Transverse colon (tissue), 4 donors: ENCODE measurements at regions not wholly inside any gene's neighbourhood (a gene's known extent, or its start where the extent isn't known, plus 50 kb on each side); places are given as distances from the start of the nearest gene placed in this dataset.

ENCODE experiments used
- DNase-seq: peaks from one replicate; pipeline ENCODE4 v3.0.0-alpha.2; 2019
- H3K27ac ChIP-seq, 4 donors: fragments of 200-600 bp; sonication (generic); 2 replicates each; pipeline ENCODE4 v1.5.1; 2016 to 2018; ENCODE audit warnings: inconsistent platforms in 4 of 4
- H3K27me3 ChIP-seq: fragments of 200-600 bp; sonication (generic); 2 replicates; pipeline ENCODE4 v1.5.1; 2017; ENCODE audit warnings: inconsistent platforms
- H3K36me3 ChIP-seq, 4 donors: fragments of 200-600 bp; sonication (generic); 2 replicates each; pipeline ENCODE4 v1.5.1; 2017 to 2019; ENCODE audit warnings: inconsistent platforms in 4 of 4
- H3K4me1 ChIP-seq, 4 donors: fragments of 200-600 bp; sonication (generic); 2 replicates each; pipeline ENCODE4 v1.5.1; 2017 to 2020; ENCODE audit warnings: inconsistent platforms in 4 of 4
- H3K4me3 ChIP-seq, 4 donors: fragments of 200-600 bp; sonication (generic); 1 replicate in 1 of 4; 2 replicates in 3 of 4; pipeline versions ENCODE4 v1.5.1 to v1.6.1; 2017 to 2019; ENCODE audit warnings: inconsistent platforms in 4 of 4
- H3K9me3 ChIP-seq, 2 donors: fragments of 200-600 bp; sonication (generic); 2 replicates each; pipeline ENCODE4 v1.5.1; 2017 to 2019; ENCODE audit warnings: inconsistent platforms in 2 of 2
- EP300 ChIP-seq: sonication (generic); formaldehyde crosslinking; IDR thresholded peaks from one replicate; pipeline ENCODE4 v1.6.1; 2017; ENCODE audit warnings: antibody characterized with exemption, low read depth
- POLR2A ChIP-seq: fragments of 450-650 bp; IDR thresholded peaks from one replicate; pipeline ENCODE4 v1.6.1; 2016; ENCODE audit warnings: antibody characterized with exemption, mild to moderate bottlenecking, moderate library complexity
- POLR2AphosphoS5 ChIP-seq, 3 donors: sonication (generic); formaldehyde crosslinking; IDR thresholded peaks; one replicate each; pipeline ENCODE4 v1.6.1; 2016; ENCODE audit warnings: antibody characterized with exemption in 3 of 3
- WGBS, 2 donors: methylation state at CpG; one replicate each; pipeline ENCODE4 v1.1.5; 2018; ENCODE audit warnings: low coverage in 1 of 2; 5-methylcytosine and 5-hydroxymethylcytosine counted together
- in situ Hi-C, 4 donors: fragments of 200-750 bp; cut with MboI; loops; one replicate each; pipeline versions ENCODE4 v1.15.0 to v1.15.1; 2017; ENCODE audit warnings: low sequenced_read_pairs in 3 of 4, low pct_ligation_motif_present in 1 of 4, low pct_unique_long_range_greater_than_20kb in 1 of 4
- intact Hi-C: fragments of 100-400 bp; cut with DNase I; formaldehyde crosslinking; loops from one replicate; pipeline ENCODE4 v1.15.1; 2023; ENCODE audit warnings: low total_unique reads
- TF ChIP-seq, protein P1 (sequence below), 5 experiments: fragments of 200-600 bp in 3 of 5; fragments of 450-650 bp in 2 of 5; sonication (generic) in 3 of 5; IDR thresholded peaks; 1 replicate in 2 of 5; 2 replicates in 3 of 5; pipeline ENCODE4 v1.5.1; 2016 to 2017; ENCODE audit warnings: antibody characterized with exemption in 5 of 5, inconsistent platforms in 3 of 5, mild to moderate bottlenecking in 2 of 5, moderate library complexity in 1 of 5

DNA sequence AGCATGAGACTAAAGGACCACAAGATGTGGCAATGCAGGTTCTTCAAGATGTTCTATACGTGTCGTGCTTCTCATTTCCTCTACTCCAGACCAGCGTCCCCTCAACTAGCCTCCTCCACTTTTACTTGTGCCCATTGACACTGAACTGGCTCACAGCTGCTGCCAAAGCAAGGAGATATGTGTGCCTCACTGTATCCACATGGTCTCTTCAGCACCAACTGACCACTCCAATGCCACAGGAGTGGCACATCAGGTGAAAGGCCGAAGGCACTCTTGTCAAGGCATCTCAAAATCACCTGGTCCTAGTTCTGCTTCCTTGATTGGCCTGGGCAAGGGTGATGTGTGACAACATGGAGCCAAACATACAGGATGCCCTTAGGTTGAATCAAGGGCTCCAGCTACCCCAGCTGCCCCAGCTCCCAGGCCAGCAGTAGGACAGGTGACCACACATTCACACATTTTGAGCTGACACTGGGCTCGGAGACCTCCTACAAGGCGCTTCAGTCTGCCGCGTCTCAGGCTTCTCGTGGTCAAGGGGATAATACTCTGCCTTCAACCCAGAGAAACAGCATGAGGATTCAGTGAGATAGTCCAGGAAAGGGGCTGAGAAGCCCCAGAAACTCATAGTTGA is 205.2 kb upstream of the CDH4 start:
- Histone ChIP-seq H3K27me3 (no peaks in the 10 kb centered on the region), H3K9me3 (no peaks in the 10 kb centered on the region), H3K4me3 (no peak overlapping the region), H3K4me1 (no peaks in the 10 kb centered on the region), H3K27ac (no peak overlapping the region), H3K36me3 (no peaks in the 10 kb centered on the region)
- in situ Hi-C loops = no loop called here
- TF ChIP-seq, protein P1, sequence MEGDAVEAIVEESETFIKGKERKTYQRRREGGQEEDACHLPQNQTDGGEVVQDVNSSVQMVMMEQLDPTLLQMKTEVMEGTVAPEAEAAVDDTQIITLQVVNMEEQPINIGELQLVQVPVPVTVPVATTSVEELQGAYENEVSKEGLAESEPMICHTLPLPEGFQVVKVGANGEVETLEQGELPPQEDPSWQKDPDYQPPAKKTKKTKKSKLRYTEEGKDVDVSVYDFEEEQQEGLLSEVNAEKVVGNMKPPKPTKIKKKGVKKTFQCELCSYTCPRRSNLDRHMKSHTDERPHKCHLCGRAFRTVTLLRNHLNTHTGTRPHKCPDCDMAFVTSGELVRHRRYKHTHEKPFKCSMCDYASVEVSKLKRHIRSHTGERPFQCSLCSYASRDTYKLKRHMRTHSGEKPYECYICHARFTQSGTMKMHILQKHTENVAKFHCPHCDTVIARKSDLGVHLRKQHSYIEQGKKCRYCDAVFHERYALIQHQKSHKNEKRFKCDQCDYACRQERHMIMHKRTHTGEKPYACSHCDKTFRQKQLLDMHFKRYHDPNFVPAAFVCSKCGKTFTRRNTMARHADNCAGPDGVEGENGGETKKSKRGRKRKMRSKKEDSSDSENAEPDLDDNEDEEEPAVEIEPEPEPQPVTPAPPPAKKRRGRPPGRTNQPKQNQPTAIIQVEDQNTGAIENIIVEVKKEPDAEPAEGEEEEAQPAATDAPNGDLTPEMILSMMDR (IDR thresholded peaks at IDR 0.05) = no peak
- no peak for TF ChIP-seq EP300
- no peak for TF ChIP-seq POLR2A
- TF ChIP-seq POLR2AphosphoS5 (IDR thresholded peaks at IDR 0.05) = no peak
- intact Hi-C loops = no loop called here
- no peak for DNase-seq
- WGBS, 2 donors = 86 to 87% methylated on average over 4 to 9 of the region's 9 CpGs

DNA sequence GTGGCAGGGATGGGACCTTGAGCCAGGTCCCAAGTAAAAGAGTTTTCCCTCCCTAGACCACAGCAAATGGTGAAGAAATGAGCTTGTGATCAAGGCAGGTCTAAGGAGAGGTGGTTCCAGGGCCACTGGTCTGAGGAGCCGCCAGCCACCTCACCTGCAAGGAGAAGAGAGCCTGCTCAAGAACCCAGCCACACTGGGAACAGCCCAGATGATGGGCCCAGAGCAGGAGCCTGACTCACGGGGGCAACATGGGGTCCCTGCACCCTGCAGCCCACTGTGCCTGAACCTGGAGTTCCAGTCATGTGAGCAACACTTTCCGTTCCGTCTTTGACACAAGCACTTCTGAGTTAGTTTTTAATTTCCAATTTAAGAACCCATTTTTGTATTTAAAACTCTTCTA is 204.5 kb upstream of the CDH4 start:
- 86 to 100% methylated on average over 1 to 4 of the region's 4 CpGs for WGBS, 2 donors
- in situ Hi-C loops = no loop called here

DNA sequence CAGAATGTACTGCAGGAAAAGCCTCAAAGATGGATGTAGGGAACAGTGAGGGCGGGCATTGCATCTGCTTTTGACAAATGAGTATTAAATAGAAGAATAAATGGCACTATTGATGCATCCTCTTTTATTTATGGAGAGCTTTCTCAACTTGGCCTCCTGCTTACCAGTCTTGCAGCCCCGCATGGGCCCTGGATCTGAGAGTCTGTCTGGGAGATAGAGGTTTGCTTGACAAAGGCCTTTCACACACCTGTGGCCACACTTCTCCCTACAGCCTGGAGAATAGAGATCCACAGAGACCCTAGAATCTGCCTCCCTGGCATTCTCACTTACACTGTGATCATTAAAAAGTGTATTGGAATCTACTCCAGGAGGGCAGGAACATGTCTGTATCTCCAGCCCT is 203.8 kb upstream of the CDH4 start:
- no peak for TF ChIP-seq EP300
- TF ChIP-seq POLR2AphosphoS5 (IDR thresholded peaks at IDR 0.05) = no peak
- TF ChIP-seq, protein P1 (IDR thresholded peaks at IDR 0.05) = no peak
- no peak for TF ChIP-seq POLR2A
- Histone ChIP-seq H3K4me1 (no peaks in the 10 kb centered on the region), H3K4me3 (no peak overlapping the region), H3K27me3 (no peaks in the 10 kb centered on the region), H3K9me3 (no peaks in the 10 kb centered on the region), H3K36me3 (no peaks in the 10 kb centered on the region), H3K27ac (no peak overlapping the region)
- 33 to 73% methylated on average over 1 to 2 of the region's 2 CpGs for WGBS, 2 donors
- intact Hi-C loops = no loop called here
- in situ Hi-C loops = no loop called here
- no peak for DNase-seq

More for the DNA sequence above, 204.5 kb upstream of the CDH4 start:
- Histone ChIP-seq H3K4me3 (no peak overlapping the region), H3K27ac (no peak overlapping the region), H3K27me3 (no peaks in the 10 kb centered on the region), H3K36me3 (no peaks in the 10 kb centered on the region), H3K4me1 (no peaks in the 10 kb centered on the region), H3K9me3 (no peaks in the 10 kb centered on the region)
- DNase-seq = no peak
- no peak for TF ChIP-seq POLR2AphosphoS5 (IDR thresholded peaks at IDR 0.05)
- intact Hi-C loops = no loop called here

DNA sequence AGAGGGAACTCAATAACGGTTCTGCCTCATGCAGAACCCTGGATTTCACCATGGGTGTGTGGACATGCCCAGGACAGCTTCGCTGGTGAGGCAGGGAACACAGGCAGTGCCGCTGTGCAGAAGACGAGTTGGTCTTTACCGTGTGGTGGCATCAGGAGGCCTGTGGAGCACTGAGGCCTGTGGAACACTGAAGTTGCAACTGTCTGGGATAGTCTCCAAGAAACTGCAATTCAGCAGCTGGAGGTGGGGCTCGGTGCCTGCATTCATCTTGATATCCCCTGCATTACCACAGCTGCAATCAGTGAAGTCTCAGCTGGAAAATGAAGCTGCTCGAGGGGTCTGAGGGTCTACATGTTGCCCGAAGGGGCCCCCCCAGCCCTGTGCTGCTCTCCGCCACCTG is 202.4 kb upstream of the CDH4 start:
- intact Hi-C loops (no loop called here), in situ Hi-C loops (no loop called here)
- H3K36me3 ChIP-seq = no peaks in the 10 kb centered on the region
- no peaks in the 10 kb centered on the region for H3K27me3 ChIP-seq
- DNase-seq = no peak
- no peak overlapping the region for H3K27ac ChIP-seq
- H3K9me3 ChIP-seq = no peaks in the 10 kb centered on the region
- TF ChIP-seq POLR2AphosphoS5 (IDR thresholded peaks at IDR 0.05) (no peak), EP300 (no peak), POLR2A (no peak)
- TF ChIP-seq, protein P1 (IDR thresholded peaks at IDR 0.05) = no peak
- no peak overlapping the region for H3K4me3 ChIP-seq
- WGBS, 2 donors = 82% methylated on average over 9 of the region's 9 CpGs; no CpG with 5 or more reads in 1 of the 2 donors
- H3K4me1 ChIP-seq = no peaks in the 10 kb centered on the region
